Right lobe of liver (tissue), 6 donors: ENCODE measurements at regions not wholly inside any gene's neighbourhood (a gene's known extent, or its start where the extent isn't known, plus 50 kb on each side); places are given as distances from the start of the nearest gene placed in this dataset.

Experiments used
- ATAC-seq, 4 donors: fragments of 200-7000 bp; cut with Tn5 transposase; one replicate each; pipeline ENCODE4 v1.9.1; 2020; ENCODE audit warnings: mild to moderate bottlenecking in 4 of 4, moderate library complexity in 4 of 4
- DNase-seq, 3 donors: peaks; one replicate each; pipeline ENCODE4 v3.0.0-alpha.2; 2020
- H3K27ac ChIP-seq, 3 donors: fragments of 200-600 bp; one replicate each; pipeline ENCODE4 v1.8.0; 2022
- H3K27me3 ChIP-seq, 2 donors: fragments of 200-600 bp; one replicate each; pipeline ENCODE4 v1.8.0; 2022
- H3K36me3 ChIP-seq, 4 donors: fragments of 200-600 bp; sonication (generic) in 1 of 4; one replicate each; pipeline versions ENCODE4 v1.5.1 to v1.8.0; 2017 to 2022; ENCODE audit warnings: control low read depth in 1 of 4
- H3K4me1 ChIP-seq, 4 donors: fragments of 200-600 bp; sonication (generic) in 1 of 4; one replicate each; pipeline versions ENCODE4 v1.5.1 to v1.8.0; 2017 to 2022; ENCODE audit warnings: control low read depth in 1 of 4
- H3K4me3 ChIP-seq, 3 donors: fragments of 200-600 bp; one replicate each; pipeline ENCODE4 v1.8.0; 2022
- H3K9me3 ChIP-seq, 4 donors: fragments of 200-600 bp; sonication (generic) in 1 of 4; one replicate each; pipeline versions ENCODE4 v1.5.1 to v1.8.0; 2017 to 2022; ENCODE audit warnings: control low read depth in 1 of 4
- CTCF ChIP-seq, 4 donors: fragments of 200-600 bp in 3 of 4; fragments of 450-650 bp in 1 of 4; IDR thresholded peaks; one replicate each; pipeline versions ENCODE4 v1.5.1 to v1.8.0; 2016 to 2022; ENCODE audit warnings: antibody characterized with exemption in 4 of 4, mild to moderate bottlenecking in 2 of 4
- POLR2A ChIP-seq: fragments of 450-650 bp; IDR thresholded peaks from one replicate; pipeline ENCODE4 v1.6.1; 2017; ENCODE audit warnings: antibody characterized with exemption, mild to moderate bottlenecking
- WGBS: methylation state at CpG from one replicate; pipeline ENCODE4 v1.1.6; 2018; ENCODE audit warnings: low coverage, low lambda C conversion rate; ENCODE audit not compliant: insufficient coverage; ENCODE audit errors: missing lambda C conversion rate; 5-methylcytosine and 5-hydroxymethylcytosine counted together
- intact Hi-C, 2 donors: fragments of 100-400 bp; cut with DNase I; formaldehyde crosslinking; loops; one replicate each; pipeline versions ENCODE4 v1.11.2 to v1.14.1; 2022
- donor health status: DM: no; HTN: yes; CAD: no.
- donor health status: DM: no; HTN: no; CAD: no.
- donor health status: DM: no; HTN: no; CAD: no.
- donor health status: DM: no; HTN: yes; CAD: no.
- donor health status: DM: no; HTN: yes; CAD: no.

- Histone ChIP-seq H3K27ac (no peak overlapping the region), H3K4me1 (no peaks in the 10 kb centered on the region), H3K27me3 (no peaks in the 10 kb centered on the region), H3K9me3 (no peaks in the 10 kb centered on the region), H3K4me3 (no peak overlapping the region), H3K36me3 (no peaks in the 10 kb centered on the region)
- ATAC-seq (no peak), DNase-seq (no peak)
- WGBS, result 48% methylated on average over 4 of the region's 4 CpGs
- TF ChIP-seq CTCF (IDR thresholded peaks at IDR 0.05), result no peak
- TF ChIP-seq POLR2A, result no peak
- intact Hi-C loops, result no loop called here
Measured at GRCh38 chr5:38163636-38164237, 94.6 kb upstream of the EGFLAM start.

GRCh38 chr5:38162625-38163024 lies 95.7 kb upstream of the EGFLAM start:
- DNase-seq (no peak), ATAC-seq (no peak)
- intact Hi-C loops, result no loop called here
- Histone ChIP-seq H3K27me3 (no peaks in the 10 kb centered on the region), H3K27ac (no peak overlapping the region), H3K4me3 (no peak overlapping the region), H3K9me3 (no peaks in the 10 kb centered on the region), H3K4me1 (no peaks in the 10 kb centered on the region), H3K36me3 (no peaks in the 10 kb centered on the region)
- no peak for TF ChIP-seq CTCF (IDR thresholded peaks at IDR 0.05)
- TF ChIP-seq POLR2A, result no peak
- 62% methylated on average over 4 of the region's 4 CpGs for WGBS

- WGBS, result 48% methylated on average over 2 of the region's 2 CpGs
- intact Hi-C loops, result no loop called here
- ATAC-seq, result no peak
Measured at GRCh38 chr5:38157024-38157423, 101.3 kb upstream of the EGFLAM start.

GRCh38 chr5:38154615-38155204 lies 103.6 kb upstream of the EGFLAM start:
- no peaks in the 10 kb centered on the region for H3K27me3 ChIP-seq
- WGBS, result 40% methylated on average over 1 of the region's 1 CpG

More at GRCh38 chr5:38157024-38157423, 101.3 kb upstream of the EGFLAM start:
- no peaks in the 10 kb centered on the region for H3K4me1 ChIP-seq
- H3K9me3 ChIP-seq, result no peaks in the 10 kb centered on the region
- no peaks in the 10 kb centered on the region for H3K36me3 ChIP-seq
- no peak overlapping the region for H3K4me3 ChIP-seq
- DNase-seq, result no peak
- H3K27ac ChIP-seq, result no peak overlapping the region
- no peaks in the 10 kb centered on the region for H3K27me3 ChIP-seq
- no peak for TF ChIP-seq POLR2A
- no peak for TF ChIP-seq CTCF (IDR thresholded peaks at IDR 0.05)

More at GRCh38 chr5:38154615-38155204, 103.6 kb upstream of the EGFLAM start:
- DNase-seq, result peak in 1 of 3 donors; percentile 50
- H3K36me3 ChIP-seq, result no peaks in the 10 kb centered on the region
- no peak overlapping the region for H3K27ac ChIP-seq
- H3K4me3 ChIP-seq, result no peak overlapping the region
- H3K4me1 ChIP-seq, result no peaks in the 10 kb centered on the region
- intact Hi-C loops, result no loop called here
- peak in 2 of 4 donors; percentile 25 to 68 for ATAC-seq
- TF ChIP-seq POLR2A (no peak), CTCF (IDR thresholded peaks at IDR 0.05) (no peak)
- no peaks in the 10 kb centered on the region for H3K9me3 ChIP-seq
